Neural cell (in vitro differentiated cells): ENCODE measurements at regions not wholly inside any gene's neighbourhood (a gene's known extent, or its start where the extent isn't known, plus 50 kb on each side); places are given as distances from the start of the nearest gene placed in this dataset.

Experiments used
- H2AFZ ChIP-seq: fragments of 200-600, 300-800 bp; sonication (generic), shearing (Covaris generic); 2 replicates; pipeline ENCODE4 v1.6.0; 2014; ENCODE audit warnings: low read depth, mild to moderate bottlenecking, antibody characterized with exemption, low read length, moderate library complexity
- H3F3A ChIP-seq: fragments of 200-600 bp; shearing (Covaris generic); 2 replicates; pipeline ENCODE4 v1.6.1; 2016; ENCODE audit warnings: mild to moderate bottlenecking, moderate library complexity, mixed read lengths, antibody characterized with exemption, low read length; ENCODE audit not compliant: insufficient read depth, poor library complexity, severe bottlenecking
- H3K27ac ChIP-seq: fragments of 200-600, 300-800 bp; sonication (generic), shearing (Covaris generic); 2 replicates; pipeline ENCODE4 v1.5.1; 2014; ENCODE audit warnings: mild to moderate bottlenecking, low read length, moderate library complexity
- H3K27me3 ChIP-seq: fragments of 300-800, 200-600 bp; sonication (generic), shearing (Covaris generic); 2 replicates; pipeline ENCODE4 v1.6.0; 2014; ENCODE audit warnings: mild to moderate bottlenecking, low read depth, low read length, moderate library complexity; ENCODE audit not compliant: insufficient read depth
- H3K36me3 ChIP-seq: fragments of 300-800, 200-600 bp; sonication (generic), shearing (Covaris generic); 2 replicates; pipeline ENCODE4 v1.5.1; 2014; ENCODE audit warnings: mild to moderate bottlenecking, antibody characterized with exemption, low read length, moderate library complexity; ENCODE audit not compliant: insufficient read depth
- H3K4me2 ChIP-seq: fragments of 300-800, 200-600 bp; sonication (generic), shearing (Covaris generic); 2 replicates; pipeline ENCODE4 v1.6.0; 2014; ENCODE audit warnings: mild to moderate bottlenecking, low read length
- H3K4me3 ChIP-seq: fragments of 300-800, 200-600 bp; sonication (generic), shearing (Covaris generic); 2 replicates; pipeline ENCODE4 v1.5.1; 2014; ENCODE audit warnings: mild to moderate bottlenecking, low read length, moderate library complexity
- H3K79me2 ChIP-seq: fragments of 200-600 bp; shearing (Covaris generic); replicated peaks from 2 replicates; pipeline ENCODE4 v1.6.0; 2014; ENCODE audit warnings: mild to moderate bottlenecking, low read length, moderate library complexity; ENCODE audit not compliant: insufficient read depth
- H3K9ac ChIP-seq: fragments of 300-800, 200-600 bp; sonication (generic), shearing (Covaris generic); 2 replicates; pipeline ENCODE4 v1.6.1; 2016; ENCODE audit warnings: mild to moderate bottlenecking, low read length, mixed read lengths
- H3K9me2 ChIP-seq: fragments of 200-600 bp; shearing (Covaris generic); 2 replicates; pipeline ENCODE4 v1.6.1; 2016; ENCODE audit warnings: mild to moderate bottlenecking, low read length, mixed read lengths; ENCODE audit not compliant: insufficient read depth
- H3K9me3 ChIP-seq: fragments of 200-600, 300-800 bp; sonication (generic), shearing (Covaris generic); 2 replicates; pipeline ENCODE4 v1.6.1; 2016; ENCODE audit warnings: mild to moderate bottlenecking, mixed run types, low read length, moderate library complexity, mixed read lengths
- H4K20me1 ChIP-seq: fragments of 200-600 bp; shearing (Covaris generic); 2 replicates; pipeline ENCODE4 v1.6.1; 2016; ENCODE audit warnings: mild to moderate bottlenecking, mixed run types; ENCODE audit not compliant: insufficient read depth
- EP300 ChIP-seq: fragments of 450-650 bp; conservative IDR thresholded peaks from 2 replicates; pipeline ENCODE4 v1.6.1; 2014; ENCODE audit warnings: antibody characterized with exemption, mild to moderate bottlenecking, moderate library complexity; ENCODE audit not compliant: poor library complexity, severe bottlenecking
- EZH2 ChIP-seq: fragments of 200-600, 300-800 bp; shearing (Covaris generic), sonication (generic); IDR thresholded peaks from 2 replicates; pipeline ENCODE4 v1.6.1; 2014; ENCODE audit warnings: antibody characterized with exemption, low read length, borderline replicate concordance, mild to moderate bottlenecking; ENCODE audit not compliant: insufficient read depth, poor library complexity, severe bottlenecking
- MXI1 ChIP-seq: fragments of 450-650 bp; conservative IDR thresholded peaks from 2 replicates; pipeline ENCODE4 v1.6.1; 2014; ENCODE audit warnings: antibody characterized with exemption, mild to moderate bottlenecking; ENCODE audit not compliant: poor library complexity, severe bottlenecking
- POLR2AphosphoS5 ChIP-seq: IDR thresholded peaks from 2 replicates; pipeline ENCODE4 v1.6.1; 2012
- RAD21 ChIP-seq: fragments of 450-650 bp; conservative IDR thresholded peaks from 2 replicates; pipeline ENCODE4 v1.6.1; 2014; ENCODE audit warnings: antibody characterized with exemption, mild to moderate bottlenecking, moderate library complexity
- SMC3 ChIP-seq: fragments of 450-650 bp; conservative IDR thresholded peaks from 2 replicates; pipeline ENCODE4 v1.6.1; 2014; ENCODE audit warnings: antibody characterized with exemption, mild to moderate bottlenecking, moderate library complexity; ENCODE audit not compliant: poor library complexity
- TAF1 ChIP-seq: IDR thresholded peaks from 2 replicates; pipeline ENCODE4 v1.6.1; 2012; ENCODE audit warnings: low read depth
- TF ChIP-seq, protein P1 (sequence below): IDR thresholded peaks from 2 replicates; pipeline ENCODE4 v1.6.1; 2012; ENCODE audit warnings: borderline replicate concordance
- TF ChIP-seq, protein P2 (sequence below): fragments of 450-650 bp; IDR thresholded peaks from 2 replicates; pipeline ENCODE4 v1.5.1; 2014; ENCODE audit warnings: antibody characterized with exemption, mild to moderate bottlenecking, moderate library complexity; ENCODE audit not compliant: poor library complexity, severe bottlenecking

DNA sequence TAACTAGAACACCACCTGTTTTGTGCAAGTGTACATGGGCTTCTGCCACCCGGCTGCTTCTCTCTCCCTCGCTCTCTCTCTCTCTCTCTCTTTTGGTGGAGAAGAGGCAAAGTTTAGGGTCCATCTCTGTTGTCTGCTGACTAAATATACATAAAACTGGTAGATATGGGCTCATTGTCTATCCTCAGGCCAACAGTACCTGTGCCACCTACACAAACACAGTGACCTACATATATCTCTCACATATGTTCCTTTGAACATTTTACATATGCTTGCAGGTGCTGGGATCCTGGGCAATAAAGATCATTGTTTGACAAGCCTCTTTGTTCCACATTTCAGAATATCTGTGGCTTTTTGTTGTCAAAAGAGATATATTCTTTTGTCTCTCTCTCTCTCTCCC, 256.3 kb upstream of the KCNH8 start:
- Histone ChIP-seq H2AFZ (no peak overlapping the region), H3K9me2 (no peaks in the 10 kb centered on the region), H3K27ac (no peak overlapping the region), H3K9ac (no peak overlapping the region), H3K4me3 (no peak overlapping the region), H3F3A (no peaks in the 10 kb centered on the region), H3K4me2 (no peak overlapping the region), H4K20me1 (no peaks in the 10 kb centered on the region), H3K27me3 (no peaks in the 10 kb centered on the region), H3K36me3 (no peaks in the 10 kb centered on the region), H3K79me2 (no peaks in the 10 kb centered on the region), H3K9me3 (no peaks in the 10 kb centered on the region)
- TF ChIP-seq EZH2, result no peak
- TF ChIP-seq POLR2AphosphoS5, result no peak
- TF ChIP-seq TAF1, result no peak
- TF ChIP-seq EP300, result no peak

DNA sequence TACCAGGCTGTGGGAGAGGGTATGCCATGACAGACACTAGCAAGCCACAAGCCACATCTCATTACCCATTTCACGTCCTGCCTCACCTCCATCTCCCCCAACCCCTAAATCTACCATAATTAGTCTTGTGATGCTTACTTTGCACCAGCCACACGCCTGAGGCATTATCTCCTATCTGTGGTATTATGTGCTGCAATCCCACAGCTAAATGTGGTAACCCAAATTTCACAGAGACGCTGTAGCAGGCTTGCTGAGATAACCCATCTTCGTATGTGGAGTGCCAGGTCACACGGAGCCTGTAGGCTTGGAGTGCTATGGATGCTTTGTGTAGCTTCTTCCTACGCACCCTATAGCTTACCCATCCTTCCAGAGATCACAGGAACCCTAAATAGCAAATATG, 256.7 kb upstream of the KCNH8 start:
- H3K9ac ChIP-seq, result no peak overlapping the region
- no peak overlapping the region for H2AFZ ChIP-seq
- H3K4me3 ChIP-seq, result no peak overlapping the region
- H3K27ac ChIP-seq, result no peak overlapping the region
- H3K79me2 ChIP-seq, result no peaks in the 10 kb centered on the region
- H3K4me2 ChIP-seq, result no peak overlapping the region
- no peaks in the 10 kb centered on the region for H4K20me1 ChIP-seq
- no peaks in the 10 kb centered on the region for H3K9me2 ChIP-seq
- TF ChIP-seq POLR2AphosphoS5, result no peak
- TF ChIP-seq SMC3, result no peak
- no peak for TF ChIP-seq EZH2
- no peak for TF ChIP-seq TAF1
- no peak for TF ChIP-seq MXI1
- TF ChIP-seq, protein P1, sequence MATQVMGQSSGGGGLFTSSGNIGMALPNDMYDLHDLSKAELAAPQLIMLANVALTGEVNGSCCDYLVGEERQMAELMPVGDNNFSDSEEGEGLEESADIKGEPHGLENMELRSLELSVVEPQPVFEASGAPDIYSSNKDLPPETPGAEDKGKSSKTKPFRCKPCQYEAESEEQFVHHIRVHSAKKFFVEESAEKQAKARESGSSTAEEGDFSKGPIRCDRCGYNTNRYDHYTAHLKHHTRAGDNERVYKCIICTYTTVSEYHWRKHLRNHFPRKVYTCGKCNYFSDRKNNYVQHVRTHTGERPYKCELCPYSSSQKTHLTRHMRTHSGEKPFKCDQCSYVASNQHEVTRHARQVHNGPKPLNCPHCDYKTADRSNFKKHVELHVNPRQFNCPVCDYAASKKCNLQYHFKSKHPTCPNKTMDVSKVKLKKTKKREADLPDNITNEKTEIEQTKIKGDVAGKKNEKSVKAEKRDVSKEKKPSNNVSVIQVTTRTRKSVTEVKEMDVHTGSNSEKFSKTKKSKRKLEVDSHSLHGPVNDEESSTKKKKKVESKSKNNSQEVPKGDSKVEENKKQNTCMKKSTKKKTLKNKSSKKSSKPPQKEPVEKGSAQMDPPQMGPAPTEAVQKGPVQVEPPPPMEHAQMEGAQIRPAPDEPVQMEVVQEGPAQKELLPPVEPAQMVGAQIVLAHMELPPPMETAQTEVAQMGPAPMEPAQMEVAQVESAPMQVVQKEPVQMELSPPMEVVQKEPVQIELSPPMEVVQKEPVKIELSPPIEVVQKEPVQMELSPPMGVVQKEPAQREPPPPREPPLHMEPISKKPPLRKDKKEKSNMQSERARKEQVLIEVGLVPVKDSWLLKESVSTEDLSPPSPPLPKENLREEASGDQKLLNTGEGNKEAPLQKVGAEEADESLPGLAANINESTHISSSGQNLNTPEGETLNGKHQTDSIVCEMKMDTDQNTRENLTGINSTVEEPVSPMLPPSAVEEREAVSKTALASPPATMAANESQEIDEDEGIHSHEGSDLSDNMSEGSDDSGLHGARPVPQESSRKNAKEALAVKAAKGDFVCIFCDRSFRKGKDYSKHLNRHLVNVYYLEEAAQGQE, result no peak
- no peak for TF ChIP-seq EP300
- TF ChIP-seq, protein P2, sequence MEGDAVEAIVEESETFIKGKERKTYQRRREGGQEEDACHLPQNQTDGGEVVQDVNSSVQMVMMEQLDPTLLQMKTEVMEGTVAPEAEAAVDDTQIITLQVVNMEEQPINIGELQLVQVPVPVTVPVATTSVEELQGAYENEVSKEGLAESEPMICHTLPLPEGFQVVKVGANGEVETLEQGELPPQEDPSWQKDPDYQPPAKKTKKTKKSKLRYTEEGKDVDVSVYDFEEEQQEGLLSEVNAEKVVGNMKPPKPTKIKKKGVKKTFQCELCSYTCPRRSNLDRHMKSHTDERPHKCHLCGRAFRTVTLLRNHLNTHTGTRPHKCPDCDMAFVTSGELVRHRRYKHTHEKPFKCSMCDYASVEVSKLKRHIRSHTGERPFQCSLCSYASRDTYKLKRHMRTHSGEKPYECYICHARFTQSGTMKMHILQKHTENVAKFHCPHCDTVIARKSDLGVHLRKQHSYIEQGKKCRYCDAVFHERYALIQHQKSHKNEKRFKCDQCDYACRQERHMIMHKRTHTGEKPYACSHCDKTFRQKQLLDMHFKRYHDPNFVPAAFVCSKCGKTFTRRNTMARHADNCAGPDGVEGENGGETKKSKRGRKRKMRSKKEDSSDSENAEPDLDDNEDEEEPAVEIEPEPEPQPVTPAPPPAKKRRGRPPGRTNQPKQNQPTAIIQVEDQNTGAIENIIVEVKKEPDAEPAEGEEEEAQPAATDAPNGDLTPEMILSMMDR, result no peak
- TF ChIP-seq RAD21, result no peak
- no peaks in the 10 kb centered on the region for H3K9me3 ChIP-seq
- H3K36me3 ChIP-seq, result no peaks in the 10 kb centered on the region
- no peaks in the 10 kb centered on the region for H3F3A ChIP-seq
- no peaks in the 10 kb centered on the region for H3K27me3 ChIP-seq

DNA sequence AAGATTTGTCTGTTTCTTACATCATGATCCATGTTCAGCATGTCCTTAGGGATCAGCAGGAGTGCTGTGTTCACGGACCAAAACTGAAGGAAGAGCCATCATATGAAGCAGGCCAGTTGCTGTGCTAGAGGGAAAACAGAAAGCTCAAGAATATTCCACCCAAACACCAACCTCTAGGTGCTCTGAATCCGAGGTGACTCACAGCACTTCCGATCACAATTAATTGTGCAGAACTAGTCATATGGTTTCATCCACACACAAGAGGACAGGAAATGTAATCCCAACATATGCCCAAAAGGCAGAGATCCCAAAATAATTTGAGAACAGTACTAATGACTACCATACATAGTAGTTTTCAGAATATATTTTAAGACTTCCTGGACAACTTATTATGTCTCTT, 257.9 kb upstream of the KCNH8 start:
- Histone ChIP-seq H2AFZ (no peak overlapping the region), H3K36me3 (no peaks in the 10 kb centered on the region), H3K9ac (no peak overlapping the region), H3K27ac (no peak overlapping the region), H3K79me2 (no peaks in the 10 kb centered on the region), H3F3A (no peaks in the 10 kb centered on the region), H3K27me3 (no peaks in the 10 kb centered on the region), H3K9me3 (no peaks in the 10 kb centered on the region), H3K4me2 (no peak overlapping the region), H3K9me2 (no peaks in the 10 kb centered on the region), H4K20me1 (no peaks in the 10 kb centered on the region), H3K4me3 (no peak overlapping the region)
- TF ChIP-seq TAF1 (no peak), EZH2 (no peak), MXI1 (no peak), POLR2AphosphoS5 (no peak), SMC3 (no peak), EP300 (no peak), RAD21 (no peak)
- TF ChIP-seq, protein P1, result no peak
- TF ChIP-seq, protein P2, result no peak
